ENCODE measurements at regions not wholly inside any gene's neighbourhood (a gene's known extent, or its start where the extent isn't known, plus 50 kb on each side); places are given as distances from the start of the nearest gene placed in this dataset.

DNA sequence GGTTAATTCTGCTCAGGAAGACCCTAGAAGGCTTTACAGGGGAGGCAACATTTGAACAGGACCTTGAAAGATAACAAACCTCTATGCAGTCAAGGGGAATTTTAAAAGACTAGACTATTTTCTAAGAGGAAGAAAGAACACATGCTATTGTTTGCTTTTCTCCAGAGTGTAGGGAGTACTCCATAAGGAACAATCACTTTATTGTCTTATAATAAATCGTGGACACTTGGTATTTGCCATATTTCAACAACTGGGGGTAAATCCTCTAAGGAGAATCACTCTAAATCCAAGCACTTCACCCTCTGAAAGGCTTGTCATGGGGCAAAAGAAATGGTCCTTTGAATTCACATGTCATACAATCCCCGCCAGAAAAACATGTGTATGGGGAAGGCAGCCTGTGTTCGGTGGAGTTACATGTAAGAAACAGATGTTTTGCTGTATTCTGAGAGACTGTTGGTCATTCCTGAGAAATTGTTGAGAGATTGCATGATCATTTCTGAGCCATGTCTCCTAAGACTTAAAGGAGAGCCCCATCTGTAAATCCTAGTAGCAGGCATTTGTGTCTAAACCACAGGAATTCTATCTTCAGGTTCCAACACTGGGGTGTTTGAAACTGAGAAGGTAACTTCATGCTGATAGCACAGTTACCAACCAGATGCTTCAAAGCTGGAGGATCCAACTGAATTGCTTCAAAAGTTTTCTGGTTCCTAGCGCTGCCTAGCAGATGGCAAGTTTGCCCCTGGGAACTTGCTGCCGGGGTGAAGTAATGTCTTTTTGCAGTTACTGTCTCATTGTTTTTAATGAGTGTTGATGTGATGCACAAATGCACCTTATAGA is 66.8 kb downstream of the FZD4 start:
- no peak for TF ChIP-seq POLR2AphosphoS5 (IDR thresholded peaks at IDR 0.05; ENCODE audit: insufficient read depth in 1 of 2, low read depth in 1 of 2)
- TF ChIP-seq, protein P1, sequence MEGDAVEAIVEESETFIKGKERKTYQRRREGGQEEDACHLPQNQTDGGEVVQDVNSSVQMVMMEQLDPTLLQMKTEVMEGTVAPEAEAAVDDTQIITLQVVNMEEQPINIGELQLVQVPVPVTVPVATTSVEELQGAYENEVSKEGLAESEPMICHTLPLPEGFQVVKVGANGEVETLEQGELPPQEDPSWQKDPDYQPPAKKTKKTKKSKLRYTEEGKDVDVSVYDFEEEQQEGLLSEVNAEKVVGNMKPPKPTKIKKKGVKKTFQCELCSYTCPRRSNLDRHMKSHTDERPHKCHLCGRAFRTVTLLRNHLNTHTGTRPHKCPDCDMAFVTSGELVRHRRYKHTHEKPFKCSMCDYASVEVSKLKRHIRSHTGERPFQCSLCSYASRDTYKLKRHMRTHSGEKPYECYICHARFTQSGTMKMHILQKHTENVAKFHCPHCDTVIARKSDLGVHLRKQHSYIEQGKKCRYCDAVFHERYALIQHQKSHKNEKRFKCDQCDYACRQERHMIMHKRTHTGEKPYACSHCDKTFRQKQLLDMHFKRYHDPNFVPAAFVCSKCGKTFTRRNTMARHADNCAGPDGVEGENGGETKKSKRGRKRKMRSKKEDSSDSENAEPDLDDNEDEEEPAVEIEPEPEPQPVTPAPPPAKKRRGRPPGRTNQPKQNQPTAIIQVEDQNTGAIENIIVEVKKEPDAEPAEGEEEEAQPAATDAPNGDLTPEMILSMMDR (IDR thresholded peaks at IDR 0.05), result no peak
- no peak for TF ChIP-seq POLR2A (IDR thresholded peaks at IDR 0.05)

All from vagina (tissue), 2 donors.